ENCODE measurements at regions not wholly inside any gene's neighbourhood (a gene's known extent, or its start where the extent isn't known, plus 50 kb on each side); places are given as distances from the start of the nearest gene placed in this dataset.

DNA sequence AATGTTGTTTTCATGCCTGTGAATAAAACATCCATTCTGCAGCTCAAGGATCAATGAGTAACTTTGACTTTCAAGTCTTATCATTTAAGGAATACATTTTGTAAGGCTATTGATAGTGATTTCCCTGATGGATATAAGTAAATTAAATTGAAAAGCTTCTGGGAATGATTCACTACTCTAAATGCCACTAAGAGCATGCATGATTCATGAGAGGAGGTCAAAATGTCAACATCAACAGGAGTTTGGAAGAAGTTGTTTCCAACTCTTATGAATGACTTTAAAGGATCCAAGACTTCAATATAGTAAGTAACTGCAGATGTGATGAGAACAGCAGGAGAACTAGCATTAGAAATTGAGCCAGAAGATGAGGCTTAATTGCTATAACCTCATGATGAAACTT, 1487.3 kb downstream of the PCDH7 start:
- no peak for DNase-seq

DNA sequence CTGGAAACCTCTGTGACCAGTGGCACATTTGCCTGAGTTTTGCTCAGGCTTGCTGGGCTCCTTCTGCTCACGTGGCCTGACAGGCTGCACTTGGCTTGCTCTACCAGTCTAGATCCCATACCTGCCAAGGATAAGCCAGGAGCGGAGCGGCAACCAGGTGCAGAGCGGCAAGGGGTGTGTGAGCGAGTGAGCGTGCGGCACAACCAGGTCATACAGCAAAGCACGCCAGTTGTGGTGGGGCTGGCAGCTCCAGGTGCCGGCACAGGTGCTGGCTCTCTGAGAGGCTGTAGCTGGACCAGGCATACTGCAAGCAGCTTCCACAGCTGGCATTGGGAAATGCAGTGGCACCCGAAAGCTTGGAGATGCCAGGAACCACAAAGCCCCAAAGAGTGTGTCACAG, 1495.1 kb downstream of the PCDH7 start:
- no peak for DNase-seq

DNA sequence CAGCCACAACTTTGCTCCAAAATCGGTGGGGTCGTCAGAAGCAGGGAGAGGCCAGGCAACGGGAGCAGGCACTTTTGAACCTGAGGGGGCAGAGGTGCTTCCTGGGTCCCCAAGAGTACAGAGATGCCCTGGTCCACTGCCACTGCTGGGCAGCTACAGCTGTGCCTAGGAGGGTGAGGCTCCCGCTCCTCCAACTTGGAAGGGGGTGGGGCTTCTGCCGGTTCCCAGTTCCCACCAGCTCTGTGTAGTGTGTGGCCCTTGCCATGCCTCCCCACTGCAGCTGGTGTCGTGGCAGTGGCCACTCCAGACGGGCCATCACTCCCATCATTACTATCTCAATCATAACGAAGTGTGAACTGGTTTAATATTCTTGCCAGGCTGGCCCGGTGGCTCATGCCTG, 1496.3 kb downstream of the PCDH7 start:
- no peak for DNase-seq

DNA sequence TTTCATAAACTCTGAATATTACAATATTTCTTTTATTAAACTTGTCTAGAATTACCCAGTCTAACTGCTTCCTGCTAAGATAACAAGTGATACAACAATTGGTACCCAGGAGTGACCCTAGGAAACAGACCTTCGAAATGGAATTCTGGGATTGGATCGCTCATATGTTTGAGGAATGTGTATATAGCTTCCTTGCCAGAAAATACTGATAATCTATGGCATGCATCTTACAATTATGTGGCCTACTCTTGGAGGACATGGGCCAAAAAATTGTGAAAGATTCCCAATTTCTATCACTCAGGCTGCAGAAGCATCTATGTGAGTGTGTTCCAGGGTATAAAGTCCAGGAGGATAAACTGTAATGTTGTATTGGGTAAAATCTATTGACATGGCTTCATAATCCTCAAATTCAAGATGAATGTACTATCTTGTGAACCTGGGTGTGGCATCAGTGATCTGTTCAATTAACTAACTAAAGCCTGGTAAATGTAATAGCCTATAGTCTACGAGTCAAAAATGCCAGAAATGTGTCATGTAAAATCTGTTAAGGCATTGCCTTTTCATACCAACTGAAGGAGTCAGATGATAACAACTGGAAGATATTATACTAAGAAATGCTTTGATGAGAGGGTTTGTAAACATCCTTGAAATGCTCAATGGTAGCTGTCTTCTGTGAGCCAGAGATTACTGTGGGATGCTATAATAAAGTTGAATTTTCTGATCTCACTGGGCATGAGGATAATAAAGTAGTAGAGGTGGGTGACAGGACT, 1499.3 kb downstream of the PCDH7 start:
- no peak for DNase-seq

DNA sequence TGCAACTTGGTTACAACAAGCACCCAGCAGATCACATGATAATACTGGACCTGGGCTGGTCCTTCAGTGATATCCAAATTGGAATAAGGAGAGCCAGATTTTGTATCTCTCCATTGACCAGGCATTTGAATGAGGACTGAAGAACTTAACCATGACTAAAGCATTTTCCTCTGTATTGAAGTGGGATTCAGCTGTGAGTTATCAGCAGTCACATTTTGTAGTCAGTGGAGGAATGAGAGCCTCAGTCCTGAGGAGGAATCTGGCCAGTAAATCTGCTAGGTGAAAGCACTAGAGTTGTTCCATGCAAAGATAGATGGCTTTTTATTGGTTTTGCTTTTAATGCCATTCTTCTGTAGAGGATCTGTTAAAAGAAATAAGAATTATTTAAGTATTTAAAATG, 1506.0 kb downstream of the PCDH7 start:
- no peak for DNase-seq

DNA sequence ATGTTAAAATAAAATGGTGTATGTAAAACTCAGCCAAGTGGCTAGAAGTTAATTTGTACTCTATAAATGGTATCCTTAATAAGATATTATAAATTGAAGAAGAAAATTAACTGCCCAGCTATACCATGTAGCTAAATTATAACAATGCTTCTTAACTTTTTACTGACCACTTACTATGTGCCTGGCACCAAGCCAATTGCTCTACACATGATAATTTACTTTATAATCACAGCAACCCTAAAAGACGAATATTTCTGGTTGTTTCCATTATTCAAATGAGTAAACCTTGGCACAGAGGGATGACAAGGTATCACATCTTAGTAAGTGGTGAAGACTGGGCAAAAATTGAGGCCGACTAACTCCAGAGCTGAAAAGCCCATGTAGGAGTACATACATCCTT, 1506.6 kb downstream of the PCDH7 start:
- DNase-seq, result no peak

DNA sequence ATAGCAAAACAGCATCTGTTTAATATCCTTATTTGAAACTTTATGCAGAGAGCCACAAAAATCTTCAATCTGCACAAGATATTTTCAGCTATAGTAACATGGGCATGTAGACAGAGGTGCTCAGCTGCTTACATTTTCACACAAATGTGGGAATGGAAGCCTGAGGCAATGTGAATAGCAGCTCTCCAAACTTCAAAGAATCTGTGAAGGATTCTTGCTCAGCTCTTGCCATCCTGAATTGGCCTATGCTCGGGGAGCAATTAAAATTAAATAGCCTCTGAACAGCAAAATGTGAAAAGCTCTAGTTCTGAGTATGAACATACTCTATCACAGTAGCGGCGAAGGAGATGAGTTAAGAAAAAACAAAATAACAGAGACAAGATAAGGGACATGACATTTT, 1523.8 kb downstream of the PCDH7 start:
- no peak for DNase-seq

DNA sequence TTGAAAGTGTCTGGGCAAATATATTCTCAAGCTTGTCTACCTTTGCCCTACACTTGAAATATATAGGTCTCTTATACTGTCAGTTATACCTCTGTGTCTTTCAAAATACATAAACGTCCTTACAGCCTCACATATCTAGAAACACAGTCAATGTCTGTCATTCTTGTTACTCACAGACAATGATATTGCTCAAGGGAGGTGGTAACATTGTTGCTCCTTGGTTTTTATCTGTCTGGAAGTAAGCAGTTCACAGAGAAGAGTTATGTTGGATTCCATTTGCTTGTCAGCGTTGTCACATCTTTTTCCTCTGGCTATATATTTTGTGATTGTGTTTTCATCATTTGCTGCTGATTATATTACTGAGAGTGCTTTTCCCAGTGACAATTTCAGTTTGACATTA, 1528.9 kb downstream of the PCDH7 start:
- DNase-seq, result no peak

DNA sequence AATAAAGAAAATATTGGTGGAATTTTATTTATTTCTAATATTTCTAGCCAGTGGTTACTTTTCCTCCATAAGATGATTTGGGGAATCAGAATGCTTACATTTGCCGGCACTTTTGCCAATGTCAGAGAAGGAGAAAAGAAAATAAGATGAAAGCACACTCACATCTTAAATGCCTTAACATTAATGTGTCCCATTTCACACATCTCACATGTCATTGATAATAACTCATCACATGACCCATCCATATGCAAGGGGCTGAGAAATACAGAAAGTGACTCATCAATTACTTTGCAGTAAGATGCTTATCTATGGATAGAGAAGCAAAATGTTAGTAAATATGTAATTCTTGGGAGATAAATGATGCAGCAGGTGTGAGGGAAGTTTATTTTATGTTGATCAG, 1531.0 kb downstream of the PCDH7 start:
- DNase-seq, result no peak

DNA sequence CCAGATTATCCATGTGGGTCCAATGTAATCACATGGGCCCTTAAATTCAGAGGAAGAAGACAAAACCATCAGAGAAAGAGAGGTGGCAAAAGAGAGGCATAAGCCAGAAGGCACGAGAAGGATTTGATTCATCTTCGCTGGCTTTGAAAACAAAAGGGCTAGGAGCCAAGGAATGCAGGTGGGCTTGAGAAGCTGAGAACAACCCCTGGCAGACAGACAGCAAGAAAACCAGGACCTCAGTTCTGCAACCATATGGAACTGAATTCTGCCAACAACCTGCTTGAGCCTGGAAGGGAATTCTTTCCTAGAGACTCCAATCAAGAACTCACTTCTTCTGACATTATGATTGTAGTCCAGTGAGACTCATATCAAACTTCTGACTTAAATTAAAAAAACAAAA, 1531.8 kb downstream of the PCDH7 start:
- no peak for DNase-seq

DNA sequence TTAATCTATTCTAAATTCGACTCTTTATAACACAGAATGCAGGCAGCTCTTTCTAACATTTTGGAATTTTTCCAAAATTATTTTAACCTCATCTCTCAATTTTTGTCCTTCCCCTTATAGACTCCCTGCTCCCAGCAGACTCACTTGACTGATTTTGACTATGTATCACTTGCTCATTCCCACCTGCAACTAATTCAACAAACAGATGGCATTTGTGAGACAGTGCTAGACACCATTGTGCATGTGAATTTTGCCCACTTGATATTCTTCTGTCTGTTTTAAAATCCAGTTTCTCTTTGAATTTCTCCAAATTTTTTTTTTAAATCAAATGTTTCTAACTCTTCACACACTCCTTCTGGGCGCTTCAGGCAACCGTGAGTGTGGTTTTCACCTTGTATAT, 1534.0 kb downstream of the PCDH7 start:
- no peak for DNase-seq

DNA sequence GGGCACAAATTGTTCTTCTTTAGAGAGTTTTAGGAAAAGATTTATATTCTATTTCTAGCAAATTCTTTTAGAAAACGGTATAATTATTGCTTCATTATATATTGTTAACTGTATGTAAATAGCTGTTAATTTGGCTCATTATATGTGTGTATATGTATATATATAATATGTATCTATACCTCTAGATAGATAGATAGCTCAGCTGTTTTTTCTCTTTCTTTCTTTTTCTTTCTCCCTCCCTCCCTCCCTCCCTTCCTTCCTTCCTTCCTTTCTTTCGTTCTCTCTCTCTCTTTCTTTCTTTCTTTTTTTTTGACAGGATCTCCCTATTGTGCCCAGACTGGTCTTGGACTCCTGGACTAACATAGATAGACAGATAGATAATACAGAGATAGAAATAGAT, 1538.8 kb downstream of the PCDH7 start:
- DNase-seq, result no peak

DNA sequence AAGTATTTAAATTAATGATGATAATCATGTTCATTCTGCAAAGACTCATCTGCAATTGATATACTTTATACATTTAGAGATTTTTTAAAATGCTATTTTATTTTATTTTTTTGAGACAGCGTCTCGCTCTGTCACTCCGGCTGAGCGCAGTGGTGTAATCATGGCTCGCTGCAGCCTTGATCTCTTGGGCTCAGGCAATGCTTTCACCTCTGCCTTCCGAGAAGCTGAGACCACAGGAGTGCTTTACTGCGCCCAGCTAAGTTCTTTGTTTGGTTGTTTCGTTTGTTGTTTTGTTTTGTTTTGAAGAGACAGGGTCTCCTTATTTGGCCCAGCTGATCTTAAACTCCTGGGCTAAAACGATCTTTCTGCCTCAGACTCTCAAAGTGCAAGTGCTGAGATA, 1541.0 kb downstream of the PCDH7 start:
- DNase-seq, result no peak

DNA sequence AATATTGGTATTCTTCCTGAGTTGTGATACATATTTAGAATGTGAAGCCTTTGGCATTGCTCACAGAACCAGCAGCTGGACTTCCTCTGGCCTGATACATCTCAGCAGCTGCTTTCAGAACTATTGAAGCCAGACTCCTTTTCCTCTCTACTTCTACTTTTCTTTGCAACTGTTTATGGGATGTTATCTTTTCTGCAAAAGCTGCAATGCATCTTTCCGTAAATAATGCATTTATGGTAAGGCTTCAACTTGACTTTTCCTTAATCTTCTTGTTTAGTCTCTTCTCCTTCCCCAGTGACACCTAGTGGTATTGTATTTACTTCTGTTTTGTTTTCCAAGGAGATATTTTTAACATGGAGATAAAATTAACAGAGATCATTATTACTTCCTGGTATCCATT, 1548.7 kb downstream of the PCDH7 start:
- no peak for DNase-seq

DNA sequence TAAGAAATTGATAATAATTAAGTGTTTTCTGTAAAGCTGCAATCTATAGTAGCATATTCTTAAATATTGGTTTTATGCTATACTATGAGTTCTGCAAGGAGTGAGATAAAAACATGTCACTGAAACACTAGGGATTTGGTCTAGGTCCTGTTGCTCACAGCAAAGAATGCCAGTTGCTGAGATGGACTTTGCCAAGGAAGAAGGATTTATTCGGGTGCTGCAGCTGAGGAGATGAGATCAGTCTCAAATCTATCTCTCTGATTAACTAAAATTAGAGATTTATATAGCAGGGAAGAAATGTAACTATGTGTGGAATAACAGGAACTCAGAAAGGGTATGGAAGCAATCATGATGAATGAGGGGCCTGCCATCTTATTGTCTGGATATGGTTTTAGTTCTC, 1569.9 kb downstream of the PCDH7 start:
- DNase-seq, result no peak

DNA sequence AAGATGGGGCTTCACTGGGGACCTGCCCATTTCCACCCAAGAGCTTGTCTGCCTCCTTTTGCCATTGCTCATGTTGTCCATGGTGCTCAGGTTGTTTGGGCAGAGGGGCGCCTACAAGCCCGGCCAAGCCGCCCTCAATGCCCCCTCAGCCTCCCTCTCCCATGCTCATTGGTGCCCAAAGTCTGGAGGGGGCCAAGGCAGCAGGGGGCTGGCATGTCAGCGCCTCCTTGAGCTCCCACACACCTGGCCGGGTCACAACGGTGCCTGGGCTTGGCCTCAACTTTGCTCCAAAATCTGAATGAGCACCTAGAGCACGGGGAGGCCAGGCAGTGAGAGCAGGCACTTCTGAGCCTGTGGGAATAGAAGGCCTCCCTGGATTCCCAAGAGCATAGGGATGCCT, 1598.8 kb downstream of the PCDH7 start:
- DNase-seq, result no peak

DNA sequence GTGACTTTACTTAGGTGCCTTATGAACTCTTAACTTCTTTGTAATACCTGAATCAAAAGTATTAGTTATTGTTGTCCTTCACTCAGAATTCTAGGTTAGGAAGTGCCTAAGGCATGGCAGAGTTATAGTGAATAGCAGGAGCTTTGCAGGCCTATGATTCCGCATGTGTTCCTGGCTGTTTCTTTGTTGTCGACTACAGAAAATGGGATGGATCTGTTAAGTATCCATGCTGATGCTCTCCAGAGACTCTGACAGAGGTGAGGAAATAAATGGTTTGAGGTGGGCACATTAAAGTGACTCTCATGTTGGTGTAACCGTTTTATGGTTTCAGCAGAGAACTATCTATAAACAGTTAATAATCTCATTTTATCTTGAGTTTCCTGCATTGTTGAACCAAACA, 1601.3 kb downstream of the PCDH7 start:
- DNase-seq, result no peak

DNA sequence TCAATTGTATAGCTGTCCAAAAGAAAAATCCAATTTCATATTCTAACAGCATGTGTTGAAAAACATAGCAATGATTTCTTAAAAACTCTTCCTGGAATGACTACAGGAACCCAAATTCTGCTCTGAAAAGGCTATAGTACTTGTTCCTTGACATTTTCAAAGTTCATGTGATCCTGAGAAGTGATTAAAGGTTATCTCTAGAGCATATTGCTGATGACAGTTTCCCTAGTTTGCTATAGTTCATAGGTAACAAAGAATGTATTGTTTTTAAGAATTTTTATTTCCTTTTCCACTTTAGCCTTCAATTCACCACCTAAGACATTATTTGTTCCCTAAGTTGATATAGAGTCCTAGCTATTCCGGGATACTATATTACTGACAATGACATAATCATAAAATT, 1614.6 kb downstream of the PCDH7 start:
- no peak for DNase-seq

DNA sequence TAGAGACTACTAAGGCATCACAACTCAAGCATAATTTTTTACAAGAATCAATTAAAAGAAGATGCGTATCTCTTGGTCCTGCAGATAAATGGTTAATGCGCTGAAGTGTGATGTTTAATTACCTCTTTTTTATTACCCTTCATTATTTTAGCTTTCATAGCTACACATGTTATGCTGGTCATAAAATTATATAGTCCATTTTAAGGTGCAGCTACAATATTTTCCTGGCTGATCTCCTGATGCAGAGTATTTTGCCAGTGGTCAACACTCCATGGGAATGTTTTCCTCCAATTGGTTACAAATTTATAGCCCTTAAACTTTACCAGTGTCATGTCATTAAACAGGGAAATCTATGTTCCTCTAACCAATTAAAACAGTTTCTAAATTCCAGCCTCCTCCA, 1617.2 kb downstream of the PCDH7 start:
- DNase-seq, result no peak

DNA sequence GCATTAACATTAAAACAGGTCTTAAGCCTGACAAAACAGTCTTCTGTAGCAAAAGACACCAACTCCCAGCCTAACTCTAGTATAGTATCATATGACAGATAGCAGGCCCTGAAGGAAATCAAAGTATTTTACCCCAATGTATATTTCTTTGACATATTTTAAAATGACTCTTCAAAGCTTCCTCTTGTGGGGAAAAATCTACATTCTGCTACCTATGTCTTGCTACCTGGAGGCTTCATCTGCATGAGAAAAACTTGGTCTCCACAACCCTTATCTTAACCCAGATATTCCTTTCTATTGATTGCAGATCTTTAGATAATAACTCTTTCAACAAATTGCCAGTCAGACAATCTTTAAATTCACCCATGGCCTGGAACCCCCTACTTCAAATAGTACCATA, 1620.4 kb downstream of the PCDH7 start:
- DNase-seq, result no peak

DNA sequence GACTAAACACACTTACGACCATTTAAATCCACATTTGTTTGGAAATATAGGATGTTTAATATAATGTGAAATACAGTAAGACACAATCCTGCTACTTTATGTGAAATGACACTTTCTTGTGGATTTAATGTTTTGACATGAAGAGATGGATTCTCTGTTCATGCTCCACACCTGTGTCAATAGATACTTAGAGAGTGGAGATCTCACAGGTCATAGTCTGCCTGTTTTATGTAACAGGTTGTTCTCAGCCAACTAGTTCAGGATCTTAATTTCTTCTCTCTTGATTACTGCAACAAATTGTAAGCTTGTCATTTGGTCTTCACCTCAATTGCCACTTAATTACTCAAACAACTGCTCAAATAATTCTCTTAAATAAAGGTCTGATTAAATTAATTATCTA, 1621.2 kb downstream of the PCDH7 start:
- no peak for DNase-seq

DNA sequence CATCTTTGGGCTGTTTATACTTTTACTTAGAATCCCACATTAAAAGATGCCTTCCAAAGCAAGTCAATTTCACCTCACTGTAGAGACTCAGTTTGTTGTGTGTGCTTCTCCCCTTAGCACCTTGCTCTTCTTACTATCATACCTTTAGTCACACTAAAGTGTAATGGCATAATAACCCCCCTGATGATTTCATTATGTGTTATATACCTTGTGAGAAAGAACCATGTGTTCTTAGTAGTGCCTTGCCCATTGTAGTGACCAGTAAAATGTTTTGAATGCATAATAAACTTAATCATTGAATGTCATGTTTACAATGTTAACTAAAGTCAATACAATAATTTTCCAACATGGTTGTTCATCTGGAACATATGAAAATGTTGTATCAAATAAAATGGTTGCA, 1621.9 kb downstream of the PCDH7 start:
- DNase-seq, result no peak

DNA sequence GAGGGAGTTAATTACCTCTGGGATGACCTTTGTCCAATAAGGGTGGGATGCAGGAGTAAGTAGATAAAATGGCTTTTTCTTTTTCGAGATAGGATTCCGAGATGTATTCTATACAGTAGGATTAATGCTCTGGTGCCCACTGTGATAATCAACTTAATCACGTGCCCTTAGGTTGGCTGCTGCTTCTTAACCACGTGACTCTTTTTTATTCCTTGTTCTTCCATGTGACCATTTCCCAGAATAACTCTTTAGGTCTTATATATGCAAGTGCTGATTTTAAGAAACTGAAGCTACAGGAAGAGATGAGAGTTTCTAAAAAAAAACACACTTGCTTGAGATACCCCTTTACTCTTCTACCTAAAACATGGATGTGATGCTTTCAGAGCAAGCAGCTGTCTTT, 1628.9 kb downstream of the PCDH7 start:
- DNase-seq, result no peak

DNA sequence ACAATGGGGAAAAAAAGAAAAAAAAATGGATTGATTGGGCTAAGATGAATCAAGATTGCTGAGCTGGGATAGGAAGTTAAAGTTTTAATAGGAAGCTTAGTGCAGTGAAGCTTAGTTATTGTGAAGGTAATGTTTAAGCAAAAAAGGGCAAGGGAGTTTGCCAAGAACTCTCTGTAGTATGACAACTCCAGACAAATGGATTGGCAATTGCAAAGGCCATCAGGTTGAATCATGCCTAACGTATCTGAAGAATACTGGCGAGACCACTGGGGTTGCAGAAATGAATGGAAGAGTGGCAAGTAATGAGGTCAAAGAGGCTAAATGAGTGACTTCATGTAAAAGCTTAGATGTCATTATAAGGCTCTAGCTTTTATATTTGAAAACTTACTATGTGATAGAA, 1654.0 kb downstream of the PCDH7 start:
- DNase-seq, result no peak

DNA sequence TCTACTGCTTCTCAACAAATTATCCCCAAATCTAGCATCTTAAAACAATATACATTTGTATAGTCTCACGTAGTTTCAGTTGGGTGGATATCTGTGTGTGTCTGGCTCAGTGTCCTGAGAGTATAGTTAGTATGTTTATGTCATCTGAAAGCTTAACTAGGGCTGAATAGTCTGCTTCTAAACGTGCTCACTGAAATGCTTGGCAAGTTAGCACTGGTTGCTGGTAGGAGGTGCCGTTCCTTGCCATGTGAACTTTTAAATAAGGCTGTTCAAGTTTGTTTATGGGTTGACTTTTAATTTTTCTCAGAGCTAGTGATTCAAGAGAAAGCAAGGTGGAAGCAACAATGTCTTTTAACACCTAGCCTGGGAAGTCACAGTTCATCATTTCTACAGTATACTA, 1673.6 kb downstream of the PCDH7 start:
- no peak for DNase-seq

DNA sequence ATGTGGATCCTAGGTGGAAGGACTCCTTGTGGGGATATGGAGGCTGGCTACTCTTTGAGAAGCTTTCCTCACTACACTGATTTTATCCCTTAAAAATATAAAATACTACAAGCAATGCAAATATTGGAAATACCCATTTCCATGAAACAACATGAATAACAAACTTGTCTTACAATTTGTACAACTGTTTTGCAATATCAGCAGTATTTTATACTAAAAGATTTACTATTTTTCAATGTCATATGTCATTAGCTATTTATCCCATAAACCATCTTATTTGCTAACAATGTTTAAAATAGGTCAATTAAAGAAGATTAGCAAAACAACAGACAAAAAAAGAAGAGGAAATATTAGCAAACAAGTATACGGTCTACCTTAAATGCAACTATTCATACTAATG, 1674.1 kb downstream of the PCDH7 start:
- no peak for DNase-seq
